HG02678 (cell line): ENCODE measurements at regions not wholly inside any gene's neighbourhood (a gene's known extent, or its start where the extent isn't known, plus 50 kb on each side); places are given as distances from the start of the nearest gene placed in this dataset.
"Not testable (repeated sequence)": the region's sequence is repeated elsewhere in the genome, so short reads cannot be mapped to it uniquely, and the experiment has no call there.

ENCODE experiments used
- ATAC-seq: cut with Tn5 transposase; IDR thresholded peaks from one replicate; pipeline ENCODE4 v1.9.1; 2021; ENCODE audit warnings: mild to moderate bottlenecking, moderate library complexity; ENCODE audit not compliant: unreplicated experiment

GRCh38 chr1:55898181-55898580 is 681.2 kb downstream of the PLPP3 start:
- ATAC-seq = no peak

- ATAC-seq = no peak
Observed at GRCh38 chr1:55896210-55896609, 681.0 kb upstream of the USP24 start.

DNA sequence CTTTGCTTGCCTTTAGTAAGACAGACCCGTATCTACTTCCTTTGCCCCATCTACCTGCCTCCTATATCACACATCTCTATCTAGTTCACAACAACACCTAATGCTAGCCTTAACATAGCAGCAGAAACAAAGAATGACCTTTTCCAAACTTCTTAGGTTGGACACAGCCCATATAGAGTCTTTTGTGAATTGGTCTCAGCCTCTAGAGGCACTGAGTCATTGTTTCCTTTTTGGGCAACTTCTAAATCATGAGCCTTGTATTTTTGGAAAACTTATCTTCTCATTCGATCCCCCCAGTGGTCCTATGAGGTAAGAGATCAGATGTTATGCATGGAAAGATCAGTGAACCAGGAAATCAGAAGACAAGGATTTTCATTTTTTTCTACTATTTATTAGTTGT is 679.4 kb upstream of the USP24 start:
- no peak for ATAC-seq

DNA sequence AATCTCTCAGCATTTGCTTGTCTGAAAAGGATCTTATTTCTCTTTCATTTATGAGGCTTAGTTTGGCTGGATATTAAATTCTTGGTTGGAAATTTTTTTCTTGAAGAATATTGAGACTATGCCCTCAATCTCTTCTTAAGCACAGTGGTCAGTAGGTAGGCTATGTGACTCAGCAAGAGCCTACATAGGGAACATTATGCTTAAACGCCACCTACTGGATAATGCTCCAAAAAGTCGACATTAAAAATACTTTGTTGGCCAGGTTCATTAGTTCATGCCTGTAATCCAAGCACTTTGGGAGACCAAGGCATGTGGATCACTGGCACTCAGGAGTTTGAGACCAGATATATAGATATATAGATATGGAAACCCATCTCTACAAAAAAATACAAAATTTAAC is 678.0 kb upstream of the USP24 start:
- ATAC-seq = no peak

DNA sequence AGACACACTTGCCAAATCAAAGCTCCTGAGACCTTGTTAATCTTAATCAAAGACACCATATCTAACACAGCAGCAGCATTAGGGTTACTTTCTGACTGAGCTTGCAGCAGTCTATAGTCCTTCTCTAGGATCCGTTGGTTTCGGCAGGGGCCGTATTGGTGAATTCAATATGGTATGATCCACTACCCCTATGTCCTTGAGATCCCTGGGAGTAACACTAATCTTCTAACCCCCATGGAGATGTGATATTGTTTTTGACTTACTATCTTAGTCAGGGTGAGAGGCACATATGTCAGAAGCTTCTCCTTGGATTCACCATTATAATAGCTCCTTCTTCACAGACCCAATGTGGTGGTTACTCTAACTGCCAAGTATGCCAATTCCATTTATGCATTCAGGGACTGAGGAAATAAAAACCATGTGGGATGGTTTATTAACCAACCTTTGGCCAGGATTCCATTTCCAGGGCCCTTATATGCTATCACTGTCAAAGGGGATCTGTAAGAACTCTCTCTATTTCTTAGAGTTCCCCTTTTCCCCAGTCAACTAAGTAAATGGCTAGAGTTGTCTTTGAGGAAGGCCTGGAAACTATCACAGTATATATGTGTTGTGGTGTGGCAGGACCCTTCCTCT is 673.6 kb upstream of the USP24 start:
- ATAC-seq = no peak

DNA sequence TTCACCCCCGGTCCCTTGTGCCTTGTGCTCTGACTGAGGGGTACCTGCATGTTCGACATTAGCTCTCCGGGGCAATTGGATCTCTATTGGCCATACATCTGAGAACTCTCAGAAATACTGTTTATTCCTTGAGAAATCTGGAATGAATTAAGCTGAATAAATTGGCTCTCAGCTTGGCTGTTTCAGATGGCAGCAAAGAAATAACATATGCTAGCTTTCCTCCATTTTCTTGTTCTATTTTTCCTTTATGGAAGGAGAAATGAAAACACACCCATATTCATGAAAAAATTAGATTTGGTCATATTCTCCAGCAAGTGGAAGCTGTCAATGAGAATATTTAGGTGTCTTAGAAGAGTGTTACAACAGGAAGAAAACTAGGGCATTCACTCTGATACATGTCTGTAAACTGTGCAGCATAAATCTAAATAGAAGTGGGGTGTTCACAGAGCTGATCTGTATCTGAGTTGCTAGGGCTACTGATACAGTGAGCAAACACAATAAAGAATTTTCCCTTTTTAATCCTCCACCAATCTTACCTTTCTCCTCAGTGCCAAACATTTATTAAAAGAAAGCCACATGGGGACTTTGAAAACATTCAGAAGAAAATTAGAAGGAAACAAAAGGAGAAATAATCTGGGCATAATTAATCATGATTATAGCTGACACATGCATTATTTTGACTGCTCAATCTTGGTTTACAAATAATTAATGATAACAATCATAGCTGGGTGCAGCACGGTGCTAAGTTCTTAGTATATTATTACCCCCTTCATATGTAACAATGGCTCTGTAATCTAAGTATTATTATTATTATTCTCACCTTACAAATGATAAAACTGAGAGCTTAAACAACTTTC is 671.9 kb upstream of the USP24 start:
- no peak for ATAC-seq

DNA sequence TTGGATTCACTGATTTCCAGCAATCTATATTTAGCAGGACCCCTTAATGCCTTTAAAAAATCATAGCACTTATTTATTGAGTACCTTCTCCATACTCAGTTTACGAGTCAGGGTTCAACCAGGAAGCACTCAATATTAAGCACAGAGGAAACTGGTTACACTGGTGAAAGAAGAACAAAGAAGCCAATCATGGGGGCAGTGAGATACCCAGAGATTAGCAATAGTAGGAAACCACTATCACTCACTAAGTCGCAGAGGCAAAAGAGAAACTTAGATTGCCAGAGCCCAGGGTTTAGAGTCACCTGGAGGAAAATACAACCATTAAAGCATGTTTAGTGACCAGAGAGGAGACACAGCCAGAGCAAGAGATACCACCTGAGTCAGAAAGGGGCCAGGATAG is 670.5 kb upstream of the USP24 start:
- no peak for ATAC-seq

- no peak for ATAC-seq
Observed at GRCh38 chr1:55882931-55883330, 667.8 kb upstream of the USP24 start.

GRCh38 chr1:55879346-55879745 is 664.2 kb upstream of the USP24 start:
- ATAC-seq = no peak

DNA sequence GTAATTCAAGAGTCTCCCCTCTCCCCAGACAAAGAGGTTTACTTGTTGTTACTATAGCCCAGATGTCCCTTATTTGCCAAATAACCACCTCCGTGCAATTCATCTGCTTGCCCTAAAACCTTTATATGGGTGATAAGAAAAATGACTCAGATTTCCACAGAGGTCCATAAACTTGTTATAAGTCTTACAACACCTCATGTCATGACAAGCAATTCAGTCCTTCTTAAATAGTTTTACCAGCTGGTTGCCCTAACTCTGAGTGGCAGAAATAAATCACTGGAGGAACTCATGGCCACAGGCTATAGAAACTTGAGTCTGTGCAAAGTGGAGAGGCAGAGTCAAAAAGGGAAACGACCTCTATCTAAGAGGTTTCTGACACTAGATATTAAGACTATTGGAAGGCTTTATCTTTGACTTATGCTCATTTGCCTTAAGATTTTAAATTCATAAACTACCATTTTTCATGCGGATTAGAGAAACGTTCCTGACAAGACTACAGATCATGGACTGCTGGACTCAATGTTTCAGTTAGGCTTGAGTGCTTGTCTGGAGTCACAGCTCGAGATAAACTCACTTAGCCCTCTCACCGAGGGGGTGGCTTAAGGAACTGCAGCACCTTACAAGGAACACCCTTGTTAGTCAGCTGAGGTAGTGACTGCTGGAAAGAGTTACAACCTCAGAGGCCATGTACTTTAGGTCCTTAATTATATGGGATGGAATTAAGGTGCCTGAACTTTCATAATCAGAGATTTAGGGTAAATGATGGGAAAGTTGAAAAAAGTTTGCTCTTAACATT is 662.5 kb upstream of the USP24 start:
- ATAC-seq = no peak

GRCh38 chr1:55876276-55877060 is 661.3 kb upstream of the USP24 start:
- ATAC-seq = no peak

GRCh38 chr1:55870106-55870505 is 654.9 kb upstream of the USP24 start:
- ATAC-seq = no peak

DNA sequence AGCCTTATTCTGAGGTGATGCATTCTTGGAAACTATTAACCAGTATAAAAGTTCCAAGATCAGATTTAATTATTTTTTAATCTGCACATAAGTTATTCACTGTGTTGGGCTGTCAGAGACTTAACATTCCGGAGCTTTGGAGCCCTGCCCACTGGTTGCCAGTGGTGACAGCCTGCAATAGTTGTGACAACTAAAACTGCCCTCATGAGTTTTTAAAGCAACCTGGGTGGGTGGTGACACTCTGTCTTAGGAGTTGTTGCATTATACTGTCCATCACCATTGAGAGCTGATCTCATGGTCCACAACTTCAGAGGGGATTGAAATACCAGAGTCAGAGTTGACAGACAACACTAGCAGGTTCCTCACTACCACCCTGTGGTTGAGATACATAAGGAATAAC is 653.9 kb upstream of the USP24 start:
- no peak for ATAC-seq

GRCh38 chr1:55868026-55868425 is 652.9 kb upstream of the USP24 start:
- no peak for ATAC-seq

GRCh38 chr1:55867304-55867843 is 652.2 kb upstream of the USP24 start:
- no peak for ATAC-seq

- ATAC-seq = not testable (repeated sequence)
Observed at GRCh38 chr1:55865778-55866177, 650.6 kb upstream of the USP24 start.

GRCh38 chr1:55864251-55864650 is 649.1 kb upstream of the USP24 start:
- ATAC-seq = no peak

DNA sequence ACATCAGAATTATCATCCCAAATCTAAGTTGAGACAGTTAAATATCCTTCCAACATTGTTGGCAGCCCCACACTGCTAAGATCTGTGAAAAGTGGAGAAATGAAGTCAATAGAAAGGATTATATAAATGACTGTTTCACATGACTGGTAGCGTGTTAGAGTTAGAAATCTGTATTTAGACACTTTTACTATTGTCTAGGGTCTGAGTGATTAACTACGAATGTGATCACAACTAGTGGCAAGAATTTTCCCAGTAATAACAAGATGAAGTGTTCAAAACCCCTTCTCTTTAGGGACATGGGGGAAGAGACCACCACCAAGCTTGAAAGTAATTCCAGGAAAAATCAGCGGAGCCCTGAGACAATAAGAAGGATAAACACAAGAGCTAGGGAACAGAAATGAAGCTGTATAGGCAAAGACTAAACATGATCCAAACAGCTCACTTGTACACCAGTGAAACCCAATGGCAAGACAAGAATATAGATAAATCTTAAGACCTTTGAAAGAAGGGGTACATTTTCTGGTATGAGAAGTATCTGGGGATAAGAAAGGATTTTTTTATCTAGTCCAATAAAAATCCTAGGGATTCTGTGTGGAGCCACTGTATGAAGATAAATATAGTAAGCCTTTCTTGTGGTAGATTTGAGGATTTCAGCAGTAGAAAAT is 646.6 kb upstream of the USP24 start:
- ATAC-seq = no peak

- ATAC-seq = no peak
Observed at GRCh38 chr1:55860798-55861519, 645.8 kb upstream of the USP24 start.
